ENCODE measurements at regions not wholly inside any gene's neighbourhood (a gene's known extent, or its start where the extent isn't known, plus 50 kb on each side); places are given as distances from the start of the nearest gene placed in this dataset.

- POLR2A ChIA-PET = no interaction called here
- H3K4me1 ChIP-seq (ENCODE audit: control insufficient read depth, insufficient read depth, low read length) = no peaks in the 10 kb centered on the region
- intact Hi-C loops (cut with micrococcal nuclease; ENCODE audit: unreplicated experiment) = no loop called here
- H3K27ac ChIP-seq (ENCODE audit: low read length) = no peak overlapping the region
- ATAC-seq (no peak), DNase-seq (ENCODE audit: low read depth, low spot score) (no peak)
- TF ChIP-seq TCF7L2 (IDR thresholded peaks at IDR 0.05; ENCODE audit: low read depth, low read length) = no peak
- no peak for TF ChIP-seq POLR2AphosphoS5 (IDR thresholded peaks at IDR 0.05; ENCODE audit: low read depth, low read length)
- TF ChIP-seq SIN3A (IDR thresholded peaks at IDR 0.05; ENCODE audit: borderline replicate concordance, insufficient read depth, low read depth, low read length) = no peak
- no peak for TF ChIP-seq REST (IDR thresholded peaks at IDR 0.05; ENCODE audit: insufficient read depth in 1 of 2, low read depth in 2 of 2, low read length in 1 of 2)
- no peak for TF ChIP-seq CTCF (IDR thresholded peaks at IDR 0.05)
- no peaks in the 10 kb centered on the region for H3K9me3 ChIP-seq (ENCODE audit: control insufficient read depth, insufficient read depth, low read depth, low read length)
- in situ Hi-C loops (cut with HindIII; ENCODE audit: low pct_unique_long_range_greater_than_20kb, low sequenced_read_pairs) = no loop called here
- CTCF ChIA-PET = no interaction called here
- H3K27me3 ChIP-seq (ENCODE audit: control insufficient read depth, insufficient read depth, low read length) = no peaks in the 10 kb centered on the region
- BruUV-seq (replicated peaks) = no TSS peak
- H3K4me3 ChIP-seq (ENCODE audit: low read depth in 2 of 2, low read length in 2 of 2) = no peak overlapping the region
- no peaks in the 10 kb centered on the region for H3K36me3 ChIP-seq (ENCODE audit: control insufficient read depth, insufficient read depth, low read length)
Measured at GRCh38 chr12:104828015-104828414, 130.1 kb downstream of the SLC41A2 start.

GRCh38 chr12:104827587-104827986 lies 130.5 kb downstream of the SLC41A2 start:
- H3K4me1 ChIP-seq (ENCODE audit: control insufficient read depth, insufficient read depth, low read length) = no peaks in the 10 kb centered on the region
- TF ChIP-seq CTCF (IDR thresholded peaks at IDR 0.05) (peak; percentile 31), TCF7L2 (IDR thresholded peaks at IDR 0.05; ENCODE audit: low read depth, low read length) (no peak)
- no peaks in the 10 kb centered on the region for H3K9me3 ChIP-seq (ENCODE audit: control insufficient read depth, insufficient read depth, low read depth, low read length)
- ChIA-PET CTCF (no interaction called here), POLR2A (no interaction called here)
- H3K4me3 ChIP-seq (ENCODE audit: low read depth in 2 of 2, low read length in 2 of 2) = no peak overlapping the region
- no TSS peak for BruUV-seq (replicated peaks)
- in situ Hi-C loops (cut with HindIII; ENCODE audit: low pct_unique_long_range_greater_than_20kb, low sequenced_read_pairs) = no loop called here
- no peaks in the 10 kb centered on the region for H3K27me3 ChIP-seq (ENCODE audit: control insufficient read depth, insufficient read depth, low read length)
- no peak overlapping the region for H3K27ac ChIP-seq (ENCODE audit: low read length)
- no peak for ATAC-seq
- intact Hi-C loops (cut with micrococcal nuclease; ENCODE audit: unreplicated experiment) = no loop called here
- no peak for DNase-seq (ENCODE audit: low read depth, low spot score)
- H3K36me3 ChIP-seq (ENCODE audit: control insufficient read depth, insufficient read depth, low read length) = no peaks in the 10 kb centered on the region

GRCh38 chr12:104825408-104825807 lies 132.7 kb downstream of the SLC41A2 start:
- DNase-seq (ENCODE audit: low read depth, low spot score) (no peak), ATAC-seq (no peak)
- TF ChIP-seq CTCF (IDR thresholded peaks at IDR 0.05) = peak; percentile 46
- TF ChIP-seq SIN3A (IDR thresholded peaks at IDR 0.05; ENCODE audit: borderline replicate concordance, insufficient read depth, low read depth, low read length) = no peak
- no peak overlapping the region for H3K27ac ChIP-seq (ENCODE audit: low read length)
- intact Hi-C loops (cut with micrococcal nuclease; ENCODE audit: unreplicated experiment) (no loop called here), in situ Hi-C loops (cut with HindIII; ENCODE audit: low pct_unique_long_range_greater_than_20kb, low sequenced_read_pairs) (no loop called here)
- H3K4me3 ChIP-seq (ENCODE audit: low read depth in 2 of 2, low read length in 2 of 2) = no peak overlapping the region
- H3K36me3 ChIP-seq (ENCODE audit: control insufficient read depth, insufficient read depth, low read length) = no peaks in the 10 kb centered on the region
- no peaks in the 10 kb centered on the region for H3K9me3 ChIP-seq (ENCODE audit: control insufficient read depth, insufficient read depth, low read depth, low read length)
- ChIA-PET CTCF (interaction anchor here (0.5 kb wide), 1 partner anchor 459 kb away, joined by 3 read pairs; no protein-coding TSS in a partner anchor), POLR2A (no interaction called here)
- no TSS peak for BruUV-seq (replicated peaks)
- H3K27me3 ChIP-seq (ENCODE audit: control insufficient read depth, insufficient read depth, low read length) = no peaks in the 10 kb centered on the region
- no peaks in the 10 kb centered on the region for H3K4me1 ChIP-seq (ENCODE audit: control insufficient read depth, insufficient read depth, low read length)
